Right lobe of liver (tissue), 6 donors: ENCODE measurements at regions not wholly inside any gene's neighbourhood (a gene's known extent, or its start where the extent isn't known, plus 50 kb on each side); places are given as distances from the start of the nearest gene placed in this dataset.
A peak's percentile ranks its signal among the peaks of the same experiment; 100 is the strongest.

Experiments used
- ATAC-seq, 4 donors: fragments of 200-7000 bp; cut with Tn5 transposase; one replicate each; pipeline ENCODE4 v1.9.1; 2020; ENCODE audit warnings: mild to moderate bottlenecking in 4 of 4, moderate library complexity in 4 of 4
- DNase-seq, 3 donors: peaks; one replicate each; pipeline ENCODE4 v3.0.0-alpha.2; 2020
- H3K27ac ChIP-seq, 3 donors: fragments of 200-600 bp; one replicate each; pipeline ENCODE4 v1.8.0; 2022
- H3K27me3 ChIP-seq, 2 donors: fragments of 200-600 bp; one replicate each; pipeline ENCODE4 v1.8.0; 2022
- H3K36me3 ChIP-seq, 4 donors: fragments of 200-600 bp; sonication (generic) in 1 of 4; one replicate each; pipeline versions ENCODE4 v1.5.1 to v1.8.0; 2017 to 2022; ENCODE audit warnings: control low read depth in 1 of 4
- H3K4me1 ChIP-seq, 4 donors: fragments of 200-600 bp; sonication (generic) in 1 of 4; one replicate each; pipeline versions ENCODE4 v1.5.1 to v1.8.0; 2017 to 2022; ENCODE audit warnings: control low read depth in 1 of 4
- H3K4me3 ChIP-seq, 3 donors: fragments of 200-600 bp; one replicate each; pipeline ENCODE4 v1.8.0; 2022
- H3K9me3 ChIP-seq, 4 donors: fragments of 200-600 bp; sonication (generic) in 1 of 4; one replicate each; pipeline versions ENCODE4 v1.5.1 to v1.8.0; 2017 to 2022; ENCODE audit warnings: control low read depth in 1 of 4
- CTCF ChIP-seq, 4 donors: fragments of 200-600 bp in 3 of 4; fragments of 450-650 bp in 1 of 4; IDR thresholded peaks; one replicate each; pipeline versions ENCODE4 v1.5.1 to v1.8.0; 2016 to 2022; ENCODE audit warnings: antibody characterized with exemption in 4 of 4, mild to moderate bottlenecking in 2 of 4
- POLR2A ChIP-seq: fragments of 450-650 bp; IDR thresholded peaks from one replicate; pipeline ENCODE4 v1.6.1; 2017; ENCODE audit warnings: antibody characterized with exemption, mild to moderate bottlenecking
- WGBS: methylation state at CpG from one replicate; pipeline ENCODE4 v1.1.6; 2018; ENCODE audit warnings: low coverage, low lambda C conversion rate; ENCODE audit not compliant: insufficient coverage; ENCODE audit errors: missing lambda C conversion rate; 5-methylcytosine and 5-hydroxymethylcytosine counted together
- intact Hi-C, 2 donors: fragments of 100-400 bp; cut with DNase I; formaldehyde crosslinking; loops; one replicate each; pipeline versions ENCODE4 v1.11.2 to v1.14.1; 2022
- donor health status: DM: no; HTN: yes; CAD: no.
- donor health status: DM: no; HTN: no; CAD: no.
- donor health status: DM: no; HTN: no; CAD: no.
- donor health status: DM: no; HTN: yes; CAD: no.
- donor health status: DM: no; HTN: yes; CAD: no.

GRCh38 chr17:77540975-77541374 is 400.2 kb downstream of the SEC14L1 start:
- Histone ChIP-seq H3K27ac (no peak overlapping the region), H3K36me3 (no peaks in the 10 kb centered on the region), H3K4me1 (no peaks in the 10 kb centered on the region), H3K4me3 (no peak overlapping the region), H3K9me3 (no peaks in the 10 kb centered on the region), H3K27me3 (peaks cover 0 to 2% of the 10 kb centered on the region in 2 donors)
- WGBS, result 36% methylated on average over 14 of the region's 15 CpGs
- no peak for DNase-seq
- intact Hi-C loops, result no loop called here
- TF ChIP-seq POLR2A (no peak), CTCF (IDR thresholded peaks at IDR 0.05) (no peak)
- no peak for ATAC-seq

- no peak for DNase-seq
- no peak for TF ChIP-seq POLR2A
These were observed 401.2 kb downstream of the SEC14L1 start for GRCh38 chr17:77542011-77542410.

GRCh38 chr17:77542551-77543490 is 402.1 kb downstream of the SEC14L1 start:
- no peak overlapping the region for H3K27ac ChIP-seq
- no peaks in the 10 kb centered on the region for H3K4me1 ChIP-seq
- 17% methylated on average over 12 of the region's 13 CpGs for WGBS
- no peak overlapping the region for H3K4me3 ChIP-seq
- DNase-seq (peak; percentile 59 to 71 (median 64)), ATAC-seq (peak; percentile 86 to 94 (median 92))
- TF ChIP-seq CTCF (IDR thresholded peaks at IDR 0.05), result peak; percentile 57 to 84 (median 83)
- no peak for TF ChIP-seq POLR2A
- intact Hi-C loops, result no loop called here
- peaks cover 0 to 2% of the 10 kb centered on the region in 2 donors for H3K27me3 ChIP-seq
- H3K9me3 ChIP-seq, result no peaks in the 10 kb centered on the region
- no peaks in the 10 kb centered on the region for H3K36me3 ChIP-seq

More at GRCh38 chr17:77542011-77542410, 401.2 kb downstream of the SEC14L1 start:
- no peaks in the 10 kb centered on the region for H3K9me3 ChIP-seq
- no peaks in the 10 kb centered on the region for H3K36me3 ChIP-seq
- WGBS, result 0% methylated on average over 1 of the region's 1 CpG
- peaks cover 0 to 2% of the 10 kb centered on the region in 2 donors for H3K27me3 ChIP-seq
- H3K27ac ChIP-seq, result no peak overlapping the region
- intact Hi-C loops, result no loop called here
- no peak for ATAC-seq
- no peak overlapping the region for H3K4me3 ChIP-seq
- H3K4me1 ChIP-seq, result no peaks in the 10 kb centered on the region

- no peaks in the 10 kb centered on the region for H3K4me1 ChIP-seq
- no peak for DNase-seq
- TF ChIP-seq CTCF (IDR thresholded peaks at IDR 0.05), result no peak
- no peak for TF ChIP-seq POLR2A
- ATAC-seq, result no peak
- 58% methylated on average over 14 of the region's 15 CpGs for WGBS
- H3K9me3 ChIP-seq, result no peaks in the 10 kb centered on the region
- H3K27me3 ChIP-seq, result peaks cover 0 to 2% of the 10 kb centered on the region in 2 donors
- no peaks in the 10 kb centered on the region for H3K36me3 ChIP-seq
- H3K4me3 ChIP-seq, result no peak overlapping the region
- intact Hi-C loops, result no loop called here
- H3K27ac ChIP-seq, result no peak overlapping the region
These were observed 403.0 kb downstream of the SEC14L1 start for GRCh38 chr17:77543801-77544200.
